GM23248 (cell line): ENCODE measurements at regions not wholly inside any gene's neighbourhood (a gene's known extent, or its start where the extent isn't known, plus 50 kb on each side); places are given as distances from the start of the nearest gene placed in this dataset.

Experiments used
- DNase-seq: peaks from one replicate; pipeline ENCODE4 v3.0.0-alpha.2; 2015
- H2AFZ ChIP-seq: fragments of 200-600 bp; sonication (generic); 2 replicates; pipeline ENCODE4 v1.6.1; 2016; ENCODE audit warnings: antibody characterized with exemption
- H3F3A ChIP-seq: fragments of 200-600 bp; sonication (generic); 2 replicates; pipeline ENCODE4 v1.6.1; 2016; ENCODE audit warnings: mild to moderate bottlenecking, antibody characterized with exemption, mixed run types; ENCODE audit not compliant: insufficient read depth
- H3K27ac ChIP-seq: fragments of 200-600 bp; sonication (generic); 2 replicates; pipeline ENCODE4 v1.5.1; 2016; ENCODE audit warnings: mild to moderate bottlenecking
- H3K27me3 ChIP-seq: fragments of 200-600 bp; sonication (generic); replicated peaks from 2 replicates; pipeline ENCODE4 v1.6.1; 2016; ENCODE audit warnings: mild to moderate bottlenecking; ENCODE audit not compliant: insufficient read depth
- H3K36me3 ChIP-seq: fragments of 200-600 bp; sonication (generic); 2 replicates; pipeline ENCODE4 v1.6.1; 2016; ENCODE audit warnings: low read depth, mild to moderate bottlenecking
- H3K4me1 ChIP-seq: fragments of 200-600 bp; sonication (generic); 2 replicates; pipeline ENCODE4 v1.6.1; 2016; ENCODE audit warnings: mild to moderate bottlenecking; ENCODE audit not compliant: insufficient read depth
- H3K4me2 ChIP-seq: fragments of 200-600 bp; sonication (generic); one replicate; pipeline ENCODE4 v1.6.1; 2016; ENCODE audit warnings: mild to moderate bottlenecking; ENCODE audit not compliant: unreplicated experiment
- H3K4me3 ChIP-seq: fragments of 200-600 bp; sonication (generic); 2 replicates; pipeline ENCODE4 v1.5.1; 2016; ENCODE audit warnings: mild to moderate bottlenecking
- H3K79me2 ChIP-seq: fragments of 200-600 bp; sonication (generic); 2 replicates; pipeline ENCODE4 v1.6.1; 2016; ENCODE audit warnings: mild to moderate bottlenecking; ENCODE audit not compliant: insufficient read depth
- H3K9ac ChIP-seq: fragments of 200-600 bp; sonication (generic); 2 replicates; pipeline ENCODE4 v1.6.1; 2016; ENCODE audit warnings: mild to moderate bottlenecking
- H3K9me2 ChIP-seq: fragments of 200-600 bp; sonication (generic); 2 replicates; pipeline ENCODE4 v1.6.1; 2016; ENCODE audit warnings: mixed run types, mild to moderate bottlenecking, moderate library complexity; ENCODE audit not compliant: insufficient read depth
- H3K9me3 ChIP-seq: fragments of 200-600 bp; sonication (generic); one replicate; pipeline ENCODE4 v1.6.1; 2017; ENCODE audit warnings: low read depth
- H4K20me1 ChIP-seq: fragments of 200-600 bp; sonication (generic); 2 replicates; pipeline ENCODE4 v1.6.0; 2016; ENCODE audit not compliant: insufficient read depth
- EZH2 ChIP-seq: fragments of 200-600 bp; sonication (generic); IDR thresholded peaks from 2 replicates; pipeline ENCODE4 v1.6.1; 2018; ENCODE audit warnings: antibody characterized with exemption, mild to moderate bottlenecking; ENCODE audit not compliant: insufficient read depth, poor library complexity, severe bottlenecking
- EZH2phosphoT487 ChIP-seq: fragments of 200-600 bp; sonication (generic); IDR thresholded peaks from 2 replicates; pipeline ENCODE4 v1.6.1; 2018; ENCODE audit warnings: antibody characterized with exemption, moderate library complexity, mild to moderate bottlenecking, low read depth; ENCODE audit not compliant: insufficient read depth
- WGBS, 2 experiments: methylation state at CpG; one replicate each; pipeline ENCODE4 v1.1.6; 2015 to 2017; ENCODE audit warnings: low lambda C conversion rate in 2 of 2, low coverage in 1 of 2; ENCODE audit errors: missing lambda C conversion rate in 2 of 2; 5-methylcytosine and 5-hydroxymethylcytosine counted together
- in situ Hi-C: fragments of 300-500 bp; cut with MboI; formaldehyde crosslinking; loops from 2 replicates; pipeline ENCODE4 v1.15.0; 2020

DNA sequence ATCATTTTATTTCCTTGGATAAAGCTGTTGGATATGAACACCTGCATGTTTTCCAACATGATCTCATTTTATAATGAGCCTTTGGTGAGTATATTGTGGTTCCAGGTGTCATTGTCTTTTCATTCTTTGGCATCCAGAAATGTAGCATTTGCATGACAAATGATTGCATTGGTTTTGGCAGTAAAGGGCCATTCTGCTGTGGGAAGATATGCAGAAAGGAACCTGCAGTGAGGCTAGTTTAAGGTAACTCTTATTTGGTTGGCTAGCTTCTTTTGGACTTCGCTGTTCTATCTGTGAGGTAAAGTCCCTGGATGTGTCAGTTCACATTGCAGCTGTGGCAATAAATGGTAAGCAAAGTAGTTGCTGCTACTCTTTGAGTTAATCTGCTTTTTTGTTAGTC lies 343.0 kb downstream of the AMY1C start:
- no peak for DNase-seq
- H3K4me2 ChIP-seq: no peak overlapping the region
- no peaks in the 10 kb centered on the region; the same call in 1 of the 2 replicates for H3K9me2 ChIP-seq
- H2AFZ ChIP-seq: no peak overlapping the region
- H3F3A ChIP-seq: no peaks in the 10 kb centered on the region
- no peaks in the 10 kb centered on the region for H3K27me3 ChIP-seq
- no peaks in the 10 kb centered on the region for H3K4me1 ChIP-seq
- 0 to 4% methylated on average over 1 of the region's 1 CpG for WGBS, 2 experiments
- TF ChIP-seq EZH2phosphoT487: no peak
- H3K9me3 ChIP-seq: no peaks in the 10 kb centered on the region
- in situ Hi-C loops: no loop called here
- no peaks in the 10 kb centered on the region for H3K79me2 ChIP-seq
- no peak overlapping the region for H3K27ac ChIP-seq
- no peak overlapping the region for H3K4me3 ChIP-seq
- no peaks in the 10 kb centered on the region for H3K36me3 ChIP-seq
- no peaks in the 10 kb centered on the region; the same call in 1 of the 2 replicates for H4K20me1 ChIP-seq
- no peak overlapping the region for H3K9ac ChIP-seq

DNA sequence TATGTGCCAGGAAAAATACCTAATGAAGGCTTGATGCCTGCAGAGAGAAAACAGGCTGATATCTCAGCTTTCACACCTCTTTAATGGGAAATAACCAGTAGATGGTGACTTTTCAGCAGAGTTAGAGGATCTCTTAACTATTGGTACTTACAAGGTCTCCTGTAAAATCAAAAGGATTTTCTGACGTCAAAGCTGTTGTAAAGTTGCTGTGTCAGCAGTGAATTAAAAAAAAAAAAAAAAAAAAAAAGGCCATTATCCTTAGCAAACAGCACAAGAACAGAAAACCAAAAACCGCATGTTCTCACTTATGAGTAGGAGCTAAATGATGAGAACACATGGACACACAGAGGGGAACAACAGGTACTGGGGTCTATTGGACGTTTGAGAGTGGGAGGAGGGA lies 349.1 kb downstream of the AMY1C start:
- no peaks in the 10 kb centered on the region for H3K36me3 ChIP-seq
- 14 to 17% methylated on average over 3 of the region's 3 CpGs for WGBS, 2 experiments
- no peaks in the 10 kb centered on the region for H3K9me3 ChIP-seq
- no peaks in the 10 kb centered on the region for H3F3A ChIP-seq
- no peaks in the 10 kb centered on the region for H3K9me2 ChIP-seq
- H3K27ac ChIP-seq: no peak overlapping the region
- H3K4me3 ChIP-seq: no peak overlapping the region
- in situ Hi-C loops: no loop called here
- no peak for TF ChIP-seq EZH2
- no peak for TF ChIP-seq EZH2phosphoT487
- H4K20me1 ChIP-seq: no peaks in the 10 kb centered on the region; the same call in 1 of the 2 replicates
- no peak overlapping the region for H2AFZ ChIP-seq
- H3K79me2 ChIP-seq: no peaks in the 10 kb centered on the region
- H3K4me1 ChIP-seq: no peaks in the 10 kb centered on the region
- H3K4me2 ChIP-seq: no peak overlapping the region
- H3K27me3 ChIP-seq: no peaks in the 10 kb centered on the region
- H3K9ac ChIP-seq: no peak overlapping the region
- no peak for DNase-seq

DNA sequence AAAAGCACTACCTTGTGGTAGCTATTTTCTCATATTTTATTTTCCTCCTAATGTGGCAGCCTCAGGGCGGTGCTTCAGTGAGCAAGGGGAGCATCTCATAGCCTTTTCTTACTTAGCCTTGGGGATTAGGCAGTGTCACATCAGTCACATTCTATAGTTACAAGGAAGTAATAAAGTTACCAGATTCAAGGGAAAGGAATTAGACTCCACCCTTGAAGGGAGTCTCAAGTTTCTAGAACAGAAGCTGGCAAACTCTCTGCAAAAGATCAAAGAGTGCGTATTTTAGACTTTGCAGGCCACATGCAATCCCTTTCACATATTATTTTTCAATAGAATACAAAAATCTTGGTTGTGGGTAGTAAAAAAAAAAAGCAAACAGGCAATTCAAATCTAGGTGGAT lies 350.4 kb downstream of the AMY1C start:
- WGBS, 2 experiments: 7 to 10% methylated on average over 2 of the region's 2 CpGs
- in situ Hi-C loops: no loop called here
- TF ChIP-seq EZH2phosphoT487 (no peak), EZH2 (no peak)

DNA sequence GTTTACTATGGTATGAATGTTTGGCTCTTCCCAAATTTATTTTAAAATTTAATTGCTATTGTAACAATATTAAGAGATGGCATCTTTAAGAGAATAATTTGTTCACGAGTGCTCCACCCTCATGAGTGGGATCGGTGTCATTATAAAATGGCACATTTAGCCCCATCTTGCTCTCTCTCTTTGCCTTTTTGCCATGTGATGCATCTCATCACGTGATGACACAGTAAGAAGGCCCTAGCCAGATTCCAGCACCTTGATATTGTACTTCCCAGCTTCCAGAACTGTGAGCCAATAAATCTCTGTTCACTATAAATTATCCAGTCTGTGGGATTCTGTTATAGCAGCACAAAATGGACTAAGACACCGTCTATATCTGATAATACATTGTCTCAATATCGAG lies 355.8 kb downstream of the AMY1C start:
- TF ChIP-seq EZH2 (no peak), EZH2phosphoT487 (no peak)
- H3K4me1 ChIP-seq: no peaks in the 10 kb centered on the region
- H3K4me3 ChIP-seq: no peak overlapping the region
- H3K36me3 ChIP-seq: no peaks in the 10 kb centered on the region
- no peak overlapping the region for H3K4me2 ChIP-seq
- no peaks in the 10 kb centered on the region for H3K79me2 ChIP-seq
- H4K20me1 ChIP-seq: no peaks in the 10 kb centered on the region
- H3K27ac ChIP-seq: no peak overlapping the region
- H3K9ac ChIP-seq: no peak overlapping the region
- no peaks in the 10 kb centered on the region for H3F3A ChIP-seq
- in situ Hi-C loops: no loop called here
- no peak overlapping the region for H2AFZ ChIP-seq
- DNase-seq: no peak
- WGBS, 2 experiments: 11 to 16% methylated on average over 5 of the region's 5 CpGs
- H3K9me2 ChIP-seq: no peaks in the 10 kb centered on the region
- H3K9me3 ChIP-seq: no peaks in the 10 kb centered on the region
- no peaks in the 10 kb centered on the region for H3K27me3 ChIP-seq

More for the DNA sequence above, 350.4 kb downstream of the AMY1C start:
- Histone ChIP-seq H3K4me2 (no peak overlapping the region), H3F3A (no peaks in the 10 kb centered on the region), H3K9me2 (no peaks in the 10 kb centered on the region), H3K79me2 (no peaks in the 10 kb centered on the region), H3K4me1 (no peaks in the 10 kb centered on the region), H3K9me3 (no peaks in the 10 kb centered on the region), H2AFZ (no peak overlapping the region), H3K9ac (no peak overlapping the region), H3K27ac (no peak overlapping the region), H3K36me3 (no peaks in the 10 kb centered on the region), H3K4me3 (no peak overlapping the region), H4K20me1 (no peaks in the 10 kb centered on the region; the same call in 1 of the 2 replicates), H3K27me3 (no peaks in the 10 kb centered on the region)
- DNase-seq: no peak

DNA sequence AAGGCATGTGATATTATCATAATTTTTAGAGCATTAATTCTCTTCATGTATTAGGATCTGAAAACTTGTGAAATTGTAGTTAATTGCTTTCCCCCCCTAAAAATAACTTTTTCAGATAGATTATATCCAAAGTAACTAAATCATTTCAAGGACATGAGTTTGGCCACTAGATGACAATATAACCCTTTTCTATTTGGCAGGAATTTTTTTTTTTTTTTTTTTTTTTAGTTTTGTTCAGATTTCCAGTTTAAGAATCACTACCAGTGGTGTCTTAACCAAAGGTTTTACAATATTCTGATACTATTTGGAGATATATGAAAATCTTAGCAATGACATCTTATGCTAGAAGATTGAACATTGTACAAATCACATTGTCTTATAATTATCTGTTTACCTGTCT lies 370.8 kb downstream of the AMY1C start:
- in situ Hi-C loops: no loop called here
- no peaks in the 10 kb centered on the region for H3K9me3 ChIP-seq
- no peaks in the 10 kb centered on the region for H4K20me1 ChIP-seq
- TF ChIP-seq EZH2 (no peak), EZH2phosphoT487 (no peak)
- H3K27me3 ChIP-seq: no peaks in the 10 kb centered on the region
- no peak overlapping the region for H3K4me2 ChIP-seq
- no peaks in the 10 kb centered on the region for H3K4me1 ChIP-seq
- no peak for DNase-seq
- H3K36me3 ChIP-seq: no peaks in the 10 kb centered on the region
- H3K9me2 ChIP-seq: no peaks in the 10 kb centered on the region
- H3F3A ChIP-seq: no peaks in the 10 kb centered on the region
- H3K9ac ChIP-seq: no peak overlapping the region
- no peak overlapping the region for H3K27ac ChIP-seq
- no peaks in the 10 kb centered on the region for H3K79me2 ChIP-seq
- no peak overlapping the region for H2AFZ ChIP-seq
- no peak overlapping the region for H3K4me3 ChIP-seq
